ENCODE measurements at regions not wholly inside any gene's neighbourhood (a gene's known extent, or its start where the extent isn't known, plus 50 kb on each side); places are given as distances from the start of the nearest gene placed in this dataset.

GRCh38 chr20:22824077-22824476 lies 211.0 kb upstream of the SSTR4 start:
- Histone ChIP-seq H2BK5ac (ENCODE audit: low read length) (no peak overlapping the region), H2BK120ac (ENCODE audit: low read depth, low read length) (no peak overlapping the region), H3K27me3 (ENCODE audit: insufficient read depth, low read length, poor library complexity) (no peaks in the 10 kb centered on the region), H3K79me1 (ENCODE audit: low read length) (no peaks in the 10 kb centered on the region), H3K23ac (ENCODE audit: low read length) (no peak overlapping the region), H4K5ac (ENCODE audit: low read length) (no peak overlapping the region), H3K4me1 (ENCODE audit: control insufficient read depth, low read depth, low read length) (no peaks in the 10 kb centered on the region), H3K27ac (ENCODE audit: low read depth, low read length) (no peak overlapping the region), H3K9ac (ENCODE audit: low read length) (no peak overlapping the region), H3K36me3 (ENCODE audit: control insufficient read depth, insufficient read depth, low read length) (no peaks in the 10 kb centered on the region), H3K56ac (ENCODE audit: low read length) (no peak overlapping the region), H3K79me2 (ENCODE audit: control insufficient read depth, insufficient read depth, low read length) (no peaks in the 10 kb centered on the region), H2BK15ac (replicated peaks; ENCODE audit: low read depth) (no peak overlapping the region), H3K18ac (ENCODE audit: low read length) (no peak overlapping the region), H3K4ac (ENCODE audit: low read depth, low read length) (no peak overlapping the region), H2AK5ac (ENCODE audit: low read length) (no peak overlapping the region), H3K4me3 (ENCODE audit: low read length) (no peak overlapping the region), H3K4me2 (ENCODE audit: low read length) (no peak overlapping the region), H4K8ac (ENCODE audit: low read depth, low read length) (no peak overlapping the region)
- DNase-seq = no peak
- no CpG with 5 or more reads among the region's 3 CpGs for WGBS (ENCODE audit: extremely low coverage, insufficient coverage, low lambda C conversion rate)

DNA sequence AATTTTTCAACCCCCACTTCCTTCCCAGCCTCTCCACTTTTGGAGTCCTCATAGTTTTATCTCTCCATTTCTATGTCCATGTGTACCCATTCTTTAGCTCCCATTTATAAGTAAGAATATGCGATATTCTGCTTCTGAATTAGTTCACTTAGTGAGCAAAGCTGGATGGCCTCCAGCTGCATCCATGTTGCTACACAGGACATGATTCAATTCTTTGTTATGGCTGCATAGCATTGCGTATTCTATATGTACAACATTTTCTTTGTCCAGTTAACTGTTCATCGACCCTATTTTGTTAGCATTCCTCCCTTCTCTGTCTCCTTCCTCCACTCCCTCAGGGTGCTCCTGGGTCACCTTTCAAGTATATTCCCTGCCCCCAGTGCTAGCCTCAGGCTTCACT lies 210.0 kb upstream of the SSTR4 start:
- H3K18ac ChIP-seq (ENCODE audit: low read length) = no peak overlapping the region
- no peak overlapping the region for H2BK5ac ChIP-seq (ENCODE audit: low read length)
- H3K36me3 ChIP-seq (ENCODE audit: control insufficient read depth, insufficient read depth, low read length) = no peaks in the 10 kb centered on the region
- no peak overlapping the region for H3K4me2 ChIP-seq (ENCODE audit: low read length)
- H2BK15ac ChIP-seq (replicated peaks; ENCODE audit: low read depth) = no peak overlapping the region
- no peaks in the 10 kb centered on the region for H3K79me2 ChIP-seq (ENCODE audit: control insufficient read depth, insufficient read depth, low read length)
- H3K27ac ChIP-seq (ENCODE audit: low read depth, low read length) = no peak overlapping the region
- no peak overlapping the region for H3K4me3 ChIP-seq (ENCODE audit: low read length)
- H4K8ac ChIP-seq (ENCODE audit: low read depth, low read length) = no peak overlapping the region
- H3K56ac ChIP-seq (ENCODE audit: low read length) = no peak overlapping the region
- H3K9ac ChIP-seq (ENCODE audit: low read length) = no peak overlapping the region
- no peak overlapping the region for H2AK5ac ChIP-seq (ENCODE audit: low read length)
- H3K4ac ChIP-seq (ENCODE audit: low read depth, low read length) = no peak overlapping the region
- H3K27me3 ChIP-seq (ENCODE audit: insufficient read depth, low read length, poor library complexity) = no peaks in the 10 kb centered on the region
- no CpG with 5 or more reads among the region's 3 CpGs for WGBS (ENCODE audit: extremely low coverage, insufficient coverage, low lambda C conversion rate)
- H4K5ac ChIP-seq (ENCODE audit: low read length) = no peak overlapping the region
- H3K4me1 ChIP-seq (ENCODE audit: control insufficient read depth, low read depth, low read length) = no peaks in the 10 kb centered on the region
- no peaks in the 10 kb centered on the region for H3K79me1 ChIP-seq (ENCODE audit: low read length)
- DNase-seq = no peak
- H2BK120ac ChIP-seq (ENCODE audit: low read depth, low read length) = no peak overlapping the region
- H3K23ac ChIP-seq (ENCODE audit: low read length) = no peak overlapping the region

GRCh38 chr20:22825546-22825945 lies 209.6 kb upstream of the SSTR4 start:
- Histone ChIP-seq H3K4me2 (ENCODE audit: low read length) (no peak overlapping the region), H3K4me3 (ENCODE audit: low read length) (no peak overlapping the region), H2BK5ac (ENCODE audit: low read length) (no peak overlapping the region), H2AK5ac (ENCODE audit: low read length) (no peak overlapping the region), H3K79me2 (ENCODE audit: control insufficient read depth, insufficient read depth, low read length) (no peaks in the 10 kb centered on the region), H3K79me1 (ENCODE audit: low read length) (no peaks in the 10 kb centered on the region), H4K5ac (ENCODE audit: low read length) (no peak overlapping the region), H3K18ac (ENCODE audit: low read length) (no peak overlapping the region), H3K36me3 (ENCODE audit: control insufficient read depth, insufficient read depth, low read length) (no peaks in the 10 kb centered on the region), H3K23ac (ENCODE audit: low read length) (no peak overlapping the region), H3K9ac (ENCODE audit: low read length) (no peak overlapping the region), H4K8ac (ENCODE audit: low read depth, low read length) (no peak overlapping the region), H2BK15ac (replicated peaks; ENCODE audit: low read depth) (no peak overlapping the region), H3K27me3 (ENCODE audit: insufficient read depth, low read length, poor library complexity) (no peaks in the 10 kb centered on the region), H2BK120ac (ENCODE audit: low read depth, low read length) (no peak overlapping the region), H3K4ac (ENCODE audit: low read depth, low read length) (no peak overlapping the region), H3K4me1 (ENCODE audit: control insufficient read depth, low read depth, low read length) (no peaks in the 10 kb centered on the region), H3K56ac (ENCODE audit: low read length) (no peak overlapping the region), H3K27ac (ENCODE audit: low read depth, low read length) (no peak overlapping the region)
- DNase-seq = no peak
- WGBS (ENCODE audit: extremely low coverage, insufficient coverage, low lambda C conversion rate) = no CpG with 5 or more reads among the region's 4 CpGs

GRCh38 chr20:22826306-22827230 lies 208.5 kb upstream of the SSTR4 start:
- no peak overlapping the region for H2BK15ac ChIP-seq (replicated peaks; ENCODE audit: low read depth)
- no peaks in the 10 kb centered on the region for H3K36me3 ChIP-seq (ENCODE audit: control insufficient read depth, insufficient read depth, low read length)
- no peak overlapping the region for H3K18ac ChIP-seq (ENCODE audit: low read length)
- no CpG with 5 or more reads among the region's 8 CpGs for WGBS (ENCODE audit: extremely low coverage, insufficient coverage, low lambda C conversion rate)
- H3K4ac ChIP-seq (ENCODE audit: low read depth, low read length) = no peak overlapping the region
- H3K4me1 ChIP-seq (ENCODE audit: control insufficient read depth, low read depth, low read length) = no peaks in the 10 kb centered on the region
- no peak overlapping the region for H3K23ac ChIP-seq (ENCODE audit: low read length)
- H4K8ac ChIP-seq (ENCODE audit: low read depth, low read length) = no peak overlapping the region
- no peaks in the 10 kb centered on the region for H3K79me2 ChIP-seq (ENCODE audit: control insufficient read depth, insufficient read depth, low read length)
- no peaks in the 10 kb centered on the region for H3K27me3 ChIP-seq (ENCODE audit: insufficient read depth, low read length, poor library complexity)
- no peak overlapping the region for H3K27ac ChIP-seq (ENCODE audit: low read depth, low read length)
- DNase-seq = no peak
- no peak overlapping the region for H3K4me3 ChIP-seq (ENCODE audit: low read length)
- no peaks in the 10 kb centered on the region for H3K79me1 ChIP-seq (ENCODE audit: low read length)
- no peak overlapping the region for H3K9ac ChIP-seq (ENCODE audit: low read length)
- no peak overlapping the region for H2BK120ac ChIP-seq (ENCODE audit: low read depth, low read length)
- no peak overlapping the region for H3K4me2 ChIP-seq (ENCODE audit: low read length)
- H2BK5ac ChIP-seq (ENCODE audit: low read length) = no peak overlapping the region
- H3K56ac ChIP-seq (ENCODE audit: low read length) = no peak overlapping the region
- H4K5ac ChIP-seq (ENCODE audit: low read length) = no peak overlapping the region
- no peak overlapping the region for H2AK5ac ChIP-seq (ENCODE audit: low read length)

- no peaks in the 10 kb centered on the region for H3K79me2 ChIP-seq (ENCODE audit: control insufficient read depth, insufficient read depth, low read length)
- H3K9ac ChIP-seq (ENCODE audit: low read length) = no peak overlapping the region
- no peak overlapping the region for H2AK5ac ChIP-seq (ENCODE audit: low read length)
- no CpG with 5 or more reads among the region's 3 CpGs for WGBS (ENCODE audit: extremely low coverage, insufficient coverage, low lambda C conversion rate)
- no peaks in the 10 kb centered on the region for H3K79me1 ChIP-seq (ENCODE audit: low read length)
- no peak overlapping the region for H3K18ac ChIP-seq (ENCODE audit: low read length)
- H3K4ac ChIP-seq (ENCODE audit: low read depth, low read length) = no peak overlapping the region
- H2BK120ac ChIP-seq (ENCODE audit: low read depth, low read length) = no peak overlapping the region
- no peak overlapping the region for H3K23ac ChIP-seq (ENCODE audit: low read length)
- H2BK5ac ChIP-seq (ENCODE audit: low read length) = no peak overlapping the region
- no peak overlapping the region for H4K8ac ChIP-seq (ENCODE audit: low read depth, low read length)
- H3K27ac ChIP-seq (ENCODE audit: low read depth, low read length) = no peak overlapping the region
- no peak for DNase-seq
- no peaks in the 10 kb centered on the region for H3K4me1 ChIP-seq (ENCODE audit: control insufficient read depth, low read depth, low read length)
- no peaks in the 10 kb centered on the region for H3K27me3 ChIP-seq (ENCODE audit: insufficient read depth, low read length, poor library complexity)
- no peak overlapping the region for H3K56ac ChIP-seq (ENCODE audit: low read length)
- no peak overlapping the region for H4K5ac ChIP-seq (ENCODE audit: low read length)
- H2BK15ac ChIP-seq (replicated peaks; ENCODE audit: low read depth) = no peak overlapping the region
- H3K4me2 ChIP-seq (ENCODE audit: low read length) = no peak overlapping the region
- H3K4me3 ChIP-seq (ENCODE audit: low read length) = no peak overlapping the region
- H3K36me3 ChIP-seq (ENCODE audit: control insufficient read depth, insufficient read depth, low read length) = no peaks in the 10 kb centered on the region
Observed at GRCh38 chr20:22827916-22828315, 207.2 kb upstream of the SSTR4 start.

GRCh38 chr20:22829356-22829755 lies 205.8 kb upstream of the SSTR4 start:
- Histone ChIP-seq H3K36me3 (ENCODE audit: control insufficient read depth, insufficient read depth, low read length) (no peaks in the 10 kb centered on the region), H2BK15ac (replicated peaks; ENCODE audit: low read depth) (no peak overlapping the region)
- DNase-seq = no peak

More at GRCh38 chr20:22829356-22829755, 205.8 kb upstream of the SSTR4 start:
- Histone ChIP-seq H2BK5ac (ENCODE audit: low read length) (no peak overlapping the region), H3K4me2 (ENCODE audit: low read length) (no peak overlapping the region), H3K27ac (ENCODE audit: low read depth, low read length) (no peak overlapping the region), H3K79me2 (ENCODE audit: control insufficient read depth, insufficient read depth, low read length) (no peaks in the 10 kb centered on the region), H4K5ac (ENCODE audit: low read length) (no peak overlapping the region), H3K9ac (ENCODE audit: low read length) (no peak overlapping the region), H3K79me1 (ENCODE audit: low read length) (no peaks in the 10 kb centered on the region), H3K27me3 (ENCODE audit: insufficient read depth, low read length, poor library complexity) (no peaks in the 10 kb centered on the region), H2BK120ac (ENCODE audit: low read depth, low read length) (no peak overlapping the region), H4K8ac (ENCODE audit: low read depth, low read length) (no peak overlapping the region), H3K23ac (ENCODE audit: low read length) (no peak overlapping the region), H3K56ac (ENCODE audit: low read length) (no peak overlapping the region), H3K4ac (ENCODE audit: low read depth, low read length) (no peak overlapping the region), H3K4me3 (ENCODE audit: low read length) (no peak overlapping the region), H3K18ac (ENCODE audit: low read length) (no peak overlapping the region), H2AK5ac (ENCODE audit: low read length) (no peak overlapping the region), H3K4me1 (ENCODE audit: control insufficient read depth, low read depth, low read length) (no peaks in the 10 kb centered on the region)
- no CpG with 5 or more reads among the region's 3 CpGs for WGBS (ENCODE audit: extremely low coverage, insufficient coverage, low lambda C conversion rate)

Measured in mesendoderm (in vitro differentiated cells).